ENCODE measurements at regions not wholly inside any gene's neighbourhood (a gene's known extent, or its start where the extent isn't known, plus 50 kb on each side); places are given as distances from the start of the nearest gene placed in this dataset.
"Not testable (repeated sequence)": the region's sequence is repeated elsewhere in the genome, so short reads cannot be mapped to it uniquely, and the experiment has no call there.

DNA sequence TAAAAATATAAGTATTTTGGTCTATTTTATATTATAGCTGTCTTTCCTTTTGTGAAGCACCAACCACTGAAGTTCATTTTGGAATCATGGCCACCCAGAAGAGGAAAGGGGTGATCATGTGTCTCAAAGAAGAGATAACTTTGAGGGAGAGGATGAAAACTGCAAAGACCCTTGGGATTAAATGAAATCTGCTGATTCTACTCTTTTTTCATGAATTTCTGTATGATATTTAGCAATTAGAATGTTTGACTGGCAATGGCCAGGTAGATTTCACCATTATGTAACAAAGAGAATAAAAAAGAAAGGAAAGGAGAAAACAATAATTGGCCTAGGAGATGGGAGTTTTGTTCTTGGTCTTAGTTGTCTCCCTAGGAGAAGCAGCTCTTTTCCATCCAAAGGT lies 350.8 kb downstream of the EMP1 start:
- DNase-seq = no peak

DNA sequence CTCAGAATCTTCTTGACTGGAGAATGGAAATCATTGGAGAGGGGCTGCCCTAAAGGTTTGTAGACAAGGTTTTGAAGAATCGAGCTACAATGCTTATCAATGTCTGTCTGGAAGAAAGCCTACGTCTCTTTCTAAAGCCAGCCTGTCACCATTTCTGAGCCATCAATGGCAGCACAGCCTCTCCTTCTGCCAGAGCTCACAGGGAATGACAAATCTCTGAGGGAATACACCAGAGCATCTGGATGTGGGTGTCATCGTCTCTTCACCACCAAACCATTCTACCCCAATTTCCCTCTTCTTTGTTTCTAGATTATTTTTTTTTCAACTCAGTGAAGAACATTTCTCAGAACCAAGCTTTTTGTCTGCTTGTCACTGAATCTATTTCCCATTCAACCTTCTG lies 349.7 kb downstream of the EMP1 start:
- no peak for DNase-seq

DNA sequence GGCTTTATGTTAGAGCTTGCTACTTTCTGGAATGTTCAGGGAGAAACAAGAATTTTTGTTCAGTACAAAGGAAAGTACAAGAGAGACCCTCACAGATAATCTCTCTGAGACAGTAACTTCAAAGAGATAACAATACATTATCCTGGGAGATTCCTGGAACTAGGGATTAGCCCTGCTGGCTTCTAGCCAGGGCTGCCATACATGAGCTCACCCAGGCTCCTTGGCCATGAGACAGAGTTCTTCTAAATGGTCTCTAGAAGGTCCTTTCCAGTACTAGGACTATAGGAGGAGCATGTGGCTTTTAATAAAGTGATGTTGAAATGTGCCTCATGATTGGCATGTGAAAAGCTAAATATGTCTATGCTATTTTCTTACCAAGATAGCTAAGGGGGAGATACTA lies 342.5 kb downstream of the EMP1 start:
- DNase-seq = no peak

DNA sequence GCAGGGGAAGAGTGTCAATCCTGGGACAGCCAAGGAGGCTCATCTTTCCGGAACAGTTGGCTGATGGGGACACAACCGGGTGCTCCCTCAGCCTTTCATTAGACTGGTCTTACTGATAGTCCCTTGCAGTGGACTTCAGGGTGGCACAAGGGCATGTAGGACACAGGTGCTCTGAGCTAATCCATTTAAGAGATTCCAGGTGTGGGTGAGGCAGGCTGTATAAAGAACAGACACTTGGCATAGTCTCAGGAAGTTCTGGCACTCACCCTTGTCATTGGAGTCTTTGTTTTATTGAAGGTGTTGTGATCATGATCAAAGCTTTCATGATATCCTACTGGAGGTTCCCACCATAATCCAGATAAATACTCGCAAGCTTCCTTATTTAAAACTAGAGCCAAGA lies 341.6 kb downstream of the EMP1 start:
- DNase-seq = no peak

DNA sequence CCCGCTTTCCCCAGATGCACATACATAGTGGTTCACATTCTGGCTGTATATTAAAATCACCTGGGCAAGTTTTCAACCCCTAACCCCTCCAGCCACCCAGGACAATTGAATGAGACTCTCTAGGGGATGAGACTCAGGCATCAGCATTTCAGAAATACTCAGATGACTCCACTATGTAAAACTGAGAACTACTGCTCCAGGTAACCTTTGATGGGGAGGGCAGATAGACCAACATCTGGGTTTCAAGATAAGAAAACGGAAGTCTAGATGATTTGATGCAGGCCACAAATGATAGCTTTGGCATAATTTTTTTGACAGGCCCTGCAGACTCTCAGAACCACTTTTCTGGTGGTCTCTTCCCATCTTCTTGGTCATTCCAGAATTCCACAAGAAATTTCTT lies 341.1 kb downstream of the EMP1 start:
- no peak for DNase-seq

DNA sequence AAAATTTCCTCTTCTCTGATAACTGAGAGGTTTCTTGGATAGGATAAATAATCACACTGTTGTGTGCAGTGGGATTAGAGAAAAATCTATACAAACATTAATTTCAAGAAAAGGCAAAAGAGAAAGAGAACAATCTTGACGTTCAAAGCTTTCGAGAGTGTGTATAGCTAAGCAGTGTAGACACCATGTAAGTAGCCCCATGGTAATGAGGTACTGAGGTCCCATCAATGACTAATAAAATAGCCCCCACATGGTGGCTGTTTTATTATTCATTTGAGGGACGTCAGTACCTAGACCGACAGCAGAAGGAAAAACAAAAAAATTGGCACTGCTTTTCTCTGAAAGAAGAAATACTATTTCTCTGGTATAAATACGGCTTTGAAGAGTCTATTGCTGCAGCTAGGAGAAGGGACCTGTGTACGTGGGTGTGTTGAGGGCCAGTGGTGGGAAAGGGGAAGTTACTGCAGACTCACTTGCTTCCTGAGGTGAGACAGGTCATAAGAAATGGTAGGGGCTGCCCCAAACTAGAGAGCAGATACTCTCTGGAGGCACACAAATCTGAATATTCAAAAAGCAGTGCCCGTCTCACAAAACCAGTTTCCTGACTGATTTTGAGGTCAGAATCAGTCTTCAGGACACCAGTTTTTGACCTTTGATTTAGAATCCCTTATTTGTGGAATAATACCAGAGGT lies 339.8 kb downstream of the EMP1 start:
- no peak for DNase-seq

DNA sequence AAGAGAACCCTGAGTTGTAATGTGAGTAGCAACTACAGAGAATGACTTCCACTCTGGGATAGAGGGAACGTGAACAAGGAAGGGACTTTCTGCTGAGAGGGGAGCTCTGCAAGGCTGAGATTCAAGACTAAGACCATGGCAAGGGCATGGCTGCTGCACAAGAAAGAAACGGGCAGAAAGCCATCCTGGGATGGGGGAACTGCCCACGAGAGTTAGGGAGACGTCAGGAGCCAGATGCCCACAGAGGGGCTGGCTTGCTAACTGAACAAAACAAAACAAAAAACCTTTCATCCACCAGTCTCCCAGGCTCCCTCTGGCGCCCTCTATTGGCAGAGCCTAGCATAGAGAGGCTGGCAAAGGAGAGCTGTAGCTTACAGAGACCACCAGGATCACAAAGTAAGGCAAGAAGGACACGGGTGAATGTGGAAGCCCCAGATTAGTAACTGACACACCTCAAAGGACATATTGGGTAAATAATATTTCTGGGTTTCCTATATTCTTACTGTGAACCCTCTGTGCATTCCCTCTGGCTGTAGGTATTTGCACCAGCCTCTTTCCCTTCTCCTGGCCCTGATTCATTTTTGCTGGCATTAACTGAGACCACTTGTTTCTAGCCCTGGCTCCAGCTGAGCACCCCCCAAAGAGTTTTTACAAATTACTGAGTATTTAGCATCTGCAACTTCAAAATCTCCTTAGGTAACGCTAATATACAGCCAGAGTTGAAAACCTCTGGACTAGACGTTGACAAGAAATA lies 338.3 kb downstream of the EMP1 start:
- DNase-seq = no peak

DNA sequence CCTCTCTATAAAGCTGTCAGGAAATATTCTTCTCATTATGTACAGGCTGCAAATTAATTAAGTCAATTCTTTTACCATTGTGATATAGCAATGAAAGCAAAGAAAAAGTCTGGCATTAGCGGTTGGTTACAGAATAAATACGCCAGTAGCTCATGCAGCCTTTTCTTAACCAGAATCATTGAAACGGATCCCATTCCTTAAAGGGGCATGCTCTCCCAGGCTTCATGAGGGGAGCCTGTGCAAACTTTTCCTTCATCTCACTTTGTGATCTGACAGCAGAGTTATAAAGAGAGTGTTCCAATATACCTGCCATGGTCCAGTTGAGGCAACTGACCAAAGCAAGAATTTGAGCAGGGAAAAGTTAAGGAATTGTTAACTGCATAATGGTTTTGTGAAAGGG lies 337.7 kb downstream of the EMP1 start:
- DNase-seq = no peak

DNA sequence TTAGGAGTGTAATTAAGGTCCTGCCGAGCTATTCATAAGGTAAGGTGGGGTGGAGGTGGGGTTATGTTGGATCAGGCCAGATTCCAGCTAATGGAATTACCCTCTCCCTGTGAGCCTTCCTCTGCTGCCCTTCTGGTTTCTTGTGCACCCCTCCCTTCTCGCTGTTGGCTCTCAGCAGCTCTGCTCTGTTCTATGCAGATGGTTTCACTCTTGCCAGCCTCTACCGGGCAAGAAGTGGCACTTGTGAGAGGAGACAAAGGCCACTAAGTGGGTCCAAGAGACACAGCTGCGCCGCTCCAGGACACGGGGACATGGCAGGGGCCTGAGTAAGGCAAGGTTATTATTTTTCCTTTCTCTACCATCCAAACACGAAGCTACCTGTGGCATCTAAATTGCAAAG lies 334.4 kb downstream of the EMP1 start:
- DNase-seq = no peak

DNA sequence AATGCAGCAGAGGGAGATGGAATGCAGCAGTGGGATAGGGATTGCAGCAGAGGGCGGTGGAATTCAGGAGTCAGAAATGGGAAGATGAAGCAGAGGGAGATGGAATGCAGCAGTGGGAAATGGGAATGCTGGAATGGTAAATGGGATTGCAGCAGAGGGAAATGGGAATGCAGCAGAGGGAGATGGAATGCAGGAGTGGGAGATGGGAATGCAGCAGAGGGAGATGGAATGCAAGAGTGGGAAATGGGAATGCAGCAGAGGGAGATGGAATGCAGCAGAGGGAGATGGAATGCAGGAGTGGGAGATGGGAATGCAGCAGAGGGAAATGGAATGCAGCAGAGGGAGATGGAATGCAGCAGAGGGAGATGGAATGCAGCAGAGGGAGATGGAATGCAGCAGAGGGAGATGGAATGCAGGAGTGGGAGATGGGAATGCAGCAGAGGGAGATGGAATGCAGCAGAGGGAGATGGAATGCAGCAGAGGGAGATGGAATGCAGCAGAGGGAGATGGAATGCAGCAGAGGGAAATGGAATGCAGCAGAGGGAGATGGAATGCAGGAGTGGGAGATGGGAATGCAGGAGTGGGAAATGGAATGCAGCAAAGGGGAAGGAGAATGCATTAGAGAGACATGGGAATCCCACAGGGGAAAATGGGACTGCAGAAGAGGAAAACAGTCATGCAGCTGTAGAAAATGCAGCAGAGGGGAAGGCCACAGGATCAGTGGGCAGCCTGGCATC lies 329.8 kb downstream of the EMP1 start:
- DNase-seq = not testable (repeated sequence)

DNA sequence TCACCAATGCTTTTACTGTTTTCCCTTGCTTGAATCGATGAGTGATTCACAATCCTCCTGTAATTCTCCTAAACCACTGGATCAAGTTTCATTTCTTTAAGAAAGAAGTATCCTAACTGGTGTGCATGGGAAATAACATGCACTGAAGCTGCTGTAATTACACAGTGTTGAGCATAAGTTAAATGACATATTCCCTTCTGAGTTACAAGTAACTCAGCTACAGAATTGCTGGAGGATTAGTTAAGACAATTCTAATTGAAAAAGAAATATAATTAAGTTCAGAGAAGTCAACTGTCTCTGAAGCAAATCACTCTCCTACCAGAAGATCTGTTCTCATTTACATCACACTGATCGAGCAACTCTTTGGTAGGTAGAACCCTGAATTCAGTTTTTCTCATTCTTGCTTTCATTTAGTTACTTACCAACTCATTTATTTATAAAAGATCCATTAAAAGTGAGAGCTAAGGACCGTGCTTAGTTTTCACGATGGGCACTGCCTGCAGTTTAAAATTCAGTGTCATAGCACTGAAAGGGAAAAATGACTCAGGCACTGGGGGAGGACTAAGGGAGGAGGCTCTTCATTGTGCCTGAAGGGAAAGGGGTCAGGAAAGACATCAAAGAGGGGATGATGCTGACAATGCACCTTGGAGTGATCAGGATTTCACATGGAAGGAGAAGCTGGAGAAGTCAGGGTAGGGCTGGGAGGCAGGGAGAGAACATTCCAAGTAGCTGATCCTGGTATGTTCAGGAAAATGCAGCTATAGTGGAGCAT lies 327.2 kb downstream of the EMP1 start:
- no peak for DNase-seq

DNA sequence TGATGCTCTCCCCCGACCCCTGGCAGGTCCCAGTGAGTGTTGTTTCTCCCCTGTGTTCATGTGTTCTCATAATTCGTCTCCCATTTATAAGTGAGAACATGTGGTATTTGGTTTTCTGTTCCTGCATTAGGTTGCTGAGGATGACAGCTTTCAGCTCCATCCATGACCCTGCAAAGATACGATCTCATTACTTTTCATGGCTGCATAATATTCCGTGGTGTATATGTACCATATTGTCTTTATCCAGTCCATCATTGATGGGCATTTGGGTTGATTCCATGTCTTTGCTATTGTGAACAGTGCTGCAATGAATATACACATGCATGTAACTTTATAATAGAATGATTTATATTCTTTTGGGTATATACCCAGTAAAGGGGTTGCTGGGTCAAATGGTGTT lies 321.5 kb downstream of the EMP1 start:
- DNase-seq = not testable (repeated sequence)

DNA sequence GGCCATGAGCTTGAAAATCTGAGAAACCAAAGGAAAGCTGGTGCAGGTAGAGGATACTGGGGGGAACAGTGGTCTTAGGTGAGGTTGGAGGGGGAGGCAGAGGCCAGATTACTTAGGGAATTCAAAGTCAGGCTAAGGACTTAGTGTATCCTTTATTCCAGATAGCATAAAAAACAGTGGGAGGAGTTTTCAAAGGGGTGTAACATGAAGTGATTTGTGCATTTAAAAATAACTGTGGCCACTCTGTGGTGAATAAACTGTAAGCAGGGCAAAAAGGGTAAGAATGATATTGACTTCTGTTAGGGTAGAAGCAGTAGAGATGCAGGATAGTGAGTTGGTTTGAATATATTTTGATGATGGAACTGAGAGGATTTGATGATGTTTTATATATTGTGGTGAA lies 313.2 kb downstream of the EMP1 start:
- no peak for DNase-seq

DNA sequence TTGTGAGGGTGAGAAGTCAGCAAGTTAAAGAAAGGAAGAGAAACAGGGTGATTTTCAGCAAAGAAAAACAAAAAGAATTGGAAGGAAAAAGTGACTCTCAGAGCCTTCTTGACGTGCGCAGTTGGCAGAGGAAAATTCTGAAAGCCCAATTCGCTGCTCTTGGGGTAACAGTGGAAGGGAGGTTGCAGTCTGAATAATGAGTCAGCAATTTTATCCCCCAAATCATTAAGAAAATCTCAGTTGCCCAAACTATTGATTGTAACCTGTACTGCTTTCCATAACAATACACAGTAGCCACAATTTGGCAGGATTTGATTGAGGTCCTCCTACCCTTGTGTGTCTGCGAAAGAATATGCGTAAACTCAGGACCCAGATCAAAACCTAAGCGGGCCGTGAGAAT lies 309.1 kb downstream of the EMP1 start:
- DNase-seq = no peak

DNA sequence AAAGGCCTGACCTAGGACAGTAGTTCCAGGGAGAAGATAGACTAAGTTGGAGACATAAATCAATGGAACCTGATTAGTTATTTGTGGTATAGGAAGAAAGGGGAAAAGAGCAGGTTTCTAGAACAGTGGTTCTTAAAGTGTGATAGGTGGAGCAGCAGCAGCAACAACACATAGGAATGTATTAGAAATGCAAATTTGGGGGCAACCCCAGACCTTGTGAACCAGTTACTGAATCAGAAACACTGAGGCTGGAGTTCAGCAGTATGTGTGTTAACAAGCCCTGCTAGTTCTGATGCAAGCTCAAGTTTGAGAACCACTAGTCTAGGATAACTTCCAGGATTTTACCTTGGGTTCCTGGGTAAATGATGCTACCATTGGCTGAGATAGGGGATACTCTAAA lies 308.7 kb downstream of the EMP1 start:
- DNase-seq = no peak

DNA sequence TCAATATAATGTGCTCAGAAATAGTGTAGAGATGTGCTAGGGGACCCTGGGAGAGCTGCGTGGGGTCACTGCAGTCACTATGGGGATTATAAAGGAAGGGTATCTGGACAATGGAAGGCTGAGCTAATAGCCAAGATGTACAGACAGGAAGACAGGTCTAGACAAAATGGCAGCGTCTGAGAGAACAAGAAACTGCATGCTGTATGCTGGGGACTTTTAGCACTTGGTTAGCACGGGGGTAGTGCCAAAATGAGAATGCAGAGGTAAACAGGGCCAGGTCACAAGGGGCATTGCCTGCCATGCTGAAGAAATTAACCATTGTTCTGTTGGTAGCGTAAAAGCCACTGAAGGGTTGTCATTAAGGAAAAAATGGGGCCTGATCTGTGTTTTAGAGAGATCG lies 308.2 kb downstream of the EMP1 start:
- DNase-seq = no peak

DNA sequence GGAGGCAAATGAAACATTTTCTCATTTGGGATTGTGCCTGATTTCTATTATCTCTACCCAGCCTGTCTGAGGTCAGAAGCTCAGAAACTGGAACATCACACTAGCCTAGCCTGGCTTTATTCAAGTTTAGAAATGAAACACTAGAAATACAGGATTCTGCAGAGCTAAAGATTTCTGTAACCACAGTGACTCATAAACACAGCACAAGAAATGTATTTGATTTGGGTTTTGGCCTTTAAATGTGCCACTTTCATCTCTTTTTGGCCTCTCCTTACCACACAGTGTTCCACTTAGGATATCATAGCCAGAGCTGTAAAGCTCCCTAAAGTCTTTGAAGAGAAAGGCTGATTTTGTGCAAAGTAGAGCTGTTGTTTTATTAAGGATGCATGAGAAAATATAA lies 307.5 kb downstream of the EMP1 start:
- no peak for DNase-seq

DNA sequence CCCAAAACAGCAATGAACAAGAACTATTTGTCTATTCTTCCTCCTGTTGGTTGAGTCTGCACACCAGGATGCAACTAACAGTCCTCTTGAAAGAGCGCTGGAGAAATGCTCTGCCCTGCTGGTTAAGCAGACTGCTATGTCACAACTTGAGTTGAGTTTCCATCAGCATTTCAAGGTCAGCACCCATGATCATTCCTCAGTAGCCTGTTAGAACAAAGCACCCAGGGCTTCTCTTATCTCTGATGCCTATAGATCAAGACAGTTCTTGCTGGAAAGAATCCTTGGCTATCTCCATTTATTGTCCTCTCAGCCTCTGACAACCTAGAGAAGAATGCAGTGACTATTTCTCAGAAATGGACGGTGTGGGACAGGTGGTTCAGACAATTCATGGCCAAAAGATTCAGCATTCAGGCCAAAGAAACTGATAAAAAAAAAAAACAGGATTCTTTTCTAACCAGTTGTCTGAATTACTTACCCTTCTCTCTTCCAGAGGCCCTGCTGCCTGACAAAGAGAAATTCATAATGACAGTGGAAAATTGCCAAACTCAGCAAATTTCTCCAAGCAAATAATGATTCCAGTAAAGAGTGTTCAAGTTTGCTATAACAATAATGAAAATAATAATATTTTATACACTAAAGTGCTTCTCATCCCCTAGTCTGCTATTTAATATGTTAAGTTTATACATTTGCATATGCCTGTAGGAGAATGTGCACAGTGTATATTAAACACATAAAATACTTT lies 306.7 kb downstream of the EMP1 start:
- DNase-seq = no peak

DNA sequence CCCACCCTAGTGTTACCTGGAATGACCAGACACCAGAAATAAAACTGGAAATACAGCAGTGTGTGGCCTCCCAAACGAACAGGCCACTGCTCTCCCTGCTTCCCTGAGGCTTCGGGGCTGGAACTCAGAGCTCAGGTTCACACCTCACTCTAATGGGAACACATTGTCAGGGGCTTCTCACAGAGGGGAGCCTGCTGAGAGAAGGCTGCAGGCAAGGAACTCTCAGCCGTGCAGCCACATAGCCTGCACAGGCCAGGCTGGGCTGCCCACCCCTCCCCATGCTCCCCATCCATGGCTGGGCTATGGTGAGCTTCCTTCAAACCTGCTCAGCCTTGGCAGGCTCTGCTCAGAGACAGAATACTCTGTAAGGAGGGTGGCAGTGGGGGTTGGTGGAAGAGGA lies 302.5 kb downstream of the EMP1 start:
- DNase-seq = no peak

DNA sequence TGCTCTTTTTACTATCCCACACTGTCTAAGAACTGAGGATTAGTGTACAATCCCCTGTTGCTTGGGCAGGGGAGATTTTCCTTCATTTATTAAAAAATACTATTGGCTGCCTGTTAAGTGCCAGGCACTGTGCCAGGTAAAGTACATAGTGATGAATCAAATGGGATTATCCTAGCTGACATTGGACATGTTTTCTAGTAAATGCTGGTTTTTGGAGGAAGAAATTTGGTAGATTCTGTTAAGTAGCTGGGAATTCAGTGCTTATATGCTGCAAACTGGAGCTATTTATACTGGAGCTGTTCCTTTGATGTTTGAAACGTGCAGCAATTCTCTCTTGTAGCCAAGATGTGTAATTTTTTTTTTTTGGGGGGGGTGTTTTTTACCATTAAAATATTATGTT lies 299.6 kb downstream of the EMP1 start:
- no peak for DNase-seq

DNA sequence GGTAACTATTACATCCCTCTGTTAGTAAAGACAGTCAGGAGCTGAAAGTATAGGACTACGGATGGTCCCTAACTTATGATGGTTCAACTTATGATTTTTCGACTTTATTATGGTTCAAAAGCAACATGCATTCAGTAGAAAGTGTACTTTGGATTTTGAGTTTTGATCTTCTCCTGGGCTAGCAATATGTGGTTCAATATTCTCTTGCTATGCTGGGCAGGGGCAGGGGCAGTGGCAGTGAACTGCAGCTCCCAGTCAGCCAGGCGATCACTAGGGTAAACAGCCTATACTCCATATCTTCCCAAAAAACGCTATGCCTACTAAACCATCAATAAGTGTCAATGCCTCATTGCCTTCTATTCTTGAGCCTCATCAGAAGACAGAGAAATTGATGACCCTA lies 292.7 kb downstream of the EMP1 start:
- DNase-seq = no peak

DNA sequence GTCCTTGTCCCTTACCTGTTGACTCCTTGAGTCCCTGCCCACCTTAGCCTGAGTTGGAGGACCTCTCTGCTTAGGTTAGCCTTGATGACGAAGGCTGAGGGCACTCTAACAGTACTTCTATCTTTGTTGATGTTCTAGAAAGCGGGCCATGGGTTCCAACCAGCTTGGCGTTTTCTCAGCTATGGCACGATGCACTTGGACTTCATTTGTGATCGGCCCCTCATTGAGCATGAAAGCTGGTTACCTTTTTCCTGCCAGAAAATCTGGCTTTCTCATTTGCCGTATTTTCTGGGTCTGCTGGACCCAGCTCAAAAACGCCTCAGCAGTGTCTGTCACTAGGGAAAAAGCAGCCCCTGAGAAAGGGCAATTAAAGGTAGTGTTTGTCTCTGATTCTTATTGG lies 290.8 kb downstream of the EMP1 start:
- DNase-seq = no peak

DNA sequence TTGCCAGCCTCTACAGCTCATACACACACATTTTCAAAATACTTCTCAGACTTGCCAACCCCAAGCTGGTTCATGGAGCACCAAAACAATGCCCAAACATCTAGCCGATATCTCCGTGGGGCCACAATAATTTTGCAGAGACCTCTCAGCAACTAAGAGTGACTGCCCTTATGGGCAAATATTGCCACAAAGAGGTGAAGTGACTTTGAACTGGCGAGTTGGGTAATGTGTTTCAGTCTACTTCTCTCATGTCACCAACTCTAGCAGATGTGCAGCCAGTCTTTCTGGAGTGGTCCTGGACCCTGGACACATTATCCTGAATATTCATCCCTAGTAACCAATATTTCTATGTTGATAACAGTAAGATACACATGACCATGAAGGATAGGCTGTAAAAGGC lies 290.3 kb downstream of the EMP1 start:
- DNase-seq = no peak

All from NCI-H510A treated with DMSO at 0.1 percent for 48 hours (cell line).